GM12878 (cell line): ENCODE measurements at regions not wholly inside any gene's neighbourhood (a gene's known extent, or its start where the extent isn't known, plus 50 kb on each side); places are given as distances from the start of the nearest gene placed in this dataset.

Experiments
- ATAC-seq: fragments of 200-7000 bp; cut with Tn5 transposase; 3 replicates; pipeline ENCODE4 v1.9.1; 2020; ENCODE audit warnings: mild to moderate bottlenecking, moderate library complexity
- BruUV-seq: library from RNA; stranded (reverse); fragments of 400-500 nt; replicated peaks from 2 replicates; lab custom pipeline; 2021; lab: Mats Ljungman, UMichigan
- CTCF ChIA-PET: fragments of 300-600 bp; sonication (Branson Sonifier 250); formaldehyde crosslinking; extraction: SDS; loops from one replicate; lab custom pipeline; 2021; ENCODE audit warnings: inconsistent platforms; lab: Yijun Ruan, JAX
- POLR2A ChIA-PET: fragments of 350-600 bp; formaldehyde crosslinking; extraction: SDS; loops from one replicate; lab custom pipeline; 2021; ENCODE audit warnings: inconsistent platforms; lab: Charles Lee
- RAD21 ChIA-PET: fragments of 300-600 bp; sonication (Branson Sonifier 250); formaldehyde crosslinking; loops from one replicate; lab custom pipeline; 2023; ENCODE audit warnings: antibody characterized with exemption; ENCODE audit not compliant: unreplicated experiment; lab: Charles Lee
- SMC1A ChIA-PET: fragments of 300-600 bp; sonication (Branson Sonifier 250); formaldehyde crosslinking; loops from one replicate; lab custom pipeline; 2023; ENCODE audit not compliant: unreplicated experiment, uncharacterized antibody; lab: Charles Lee
- DNase-seq: peaks from one replicate; pipeline ENCODE4 v3.0.0-alpha.2; 2011; ENCODE audit warnings: low read depth, low spot score
- FAIRE-seq: peaks from 3 replicates; lab custom pipeline; 2011; peaks lifted over from hg19 to GRCh38; lab: Jason Lieb, UNC
- H2AFZ ChIP-seq: 2 replicates; pipeline ENCODE4 v1.6.0; 2011; ENCODE audit warnings: low read depth, low read length, control low read depth; ENCODE audit not compliant: control insufficient read depth
- H3K27ac ChIP-seq: 2 replicates; pipeline ENCODE4 v1.5.1; 2011; ENCODE audit warnings: control low read depth; ENCODE audit not compliant: control insufficient read depth, insufficient read depth
- H3K27me3 ChIP-seq, 2 experiments: replicated peaks in 1 of 2; 2 replicates each; pipeline versions ENCODE4 v1.6.0 to v1.6.1; 2011; ENCODE audit warnings: low read length in 1 of 2; ENCODE audit not compliant: control insufficient read depth in 2 of 2, insufficient read depth in 2 of 2
- H3K36me3 ChIP-seq, 2 experiments: 2 replicates each; pipeline ENCODE4 v1.5.1; 2011; ENCODE audit warnings: low read length in 1 of 2; ENCODE audit not compliant: control insufficient read depth in 2 of 2, insufficient read depth in 2 of 2
- H3K4me1 ChIP-seq: 2 replicates; pipeline ENCODE4 v1.6.1; 2011; ENCODE audit warnings: mild to moderate bottlenecking, low read length, moderate library complexity, mixed read lengths; ENCODE audit not compliant: control insufficient read depth, insufficient read depth
- H3K4me2 ChIP-seq: 2 replicates; pipeline ENCODE4 v1.6.0; 2011; ENCODE audit warnings: control low read depth; ENCODE audit not compliant: control insufficient read depth, insufficient read depth
- H3K4me3 ChIP-seq: fragments of 200-600 bp; sonication (generic); 2 replicates; pipeline ENCODE4 v1.5.1; 2016
- H3K79me2 ChIP-seq: 2 replicates; pipeline ENCODE4 v1.6.0; 2011; ENCODE audit warnings: low read length; ENCODE audit not compliant: control insufficient read depth, insufficient read depth
- H3K9ac ChIP-seq: 2 replicates; pipeline ENCODE4 v1.8.0; 2011; ENCODE audit warnings: low read length, control low read depth, mixed read lengths; ENCODE audit not compliant: control insufficient read depth, insufficient read depth
- H3K9me3 ChIP-seq: replicated peaks from 3 replicates; pipeline ENCODE4 v1.5.1; 2011; ENCODE audit warnings: mild to moderate bottlenecking, low read length; ENCODE audit not compliant: control insufficient read depth, insufficient read depth
- H4K20me1 ChIP-seq: 2 replicates; pipeline ENCODE4 v1.6.0; 2011; ENCODE audit not compliant: control insufficient read depth, insufficient read depth
- EGR1 ChIP-seq, 2 experiments: IDR thresholded peaks; 1 replicate in 1 of 2; 2 replicates in 1 of 2; pipeline ENCODE4 v1.6.1; 2011 to 2012; ENCODE audit warnings: low read depth in 2 of 2, low read length in 2 of 2, borderline replicate concordance in 1 of 2, mild to moderate bottlenecking in 1 of 2, moderate library complexity in 1 of 2
- GABPA ChIP-seq: IDR thresholded peaks from 2 replicates; pipeline ENCODE4 v1.6.1; 2014; ENCODE audit warnings: antibody characterized with exemption, low read depth, mild to moderate bottlenecking, inconsistent platforms
- KDM1A ChIP-seq: fragments of 200-600 bp; sonication (generic); IDR thresholded peaks from 2 replicates; pipeline ENCODE4 v1.6.1; 2016; ENCODE audit warnings: borderline replicate concordance
- SMAD1 ChIP-seq: fragments of 450-650 bp; IDR thresholded peaks from 2 replicates; pipeline ENCODE4 v1.6.1; 2018; ENCODE audit warnings: mild to moderate bottlenecking, low read depth; ENCODE audit not compliant: partially characterized antibody
- WGBS: methylation state at CpG from one replicate; pipeline ENCODE4 v1.1.6; 2016; ENCODE audit warnings: low lambda C conversion rate; ENCODE audit not compliant: insufficient replicate concordance, insufficient coverage; ENCODE audit errors: missing lambda C conversion rate; 5-methylcytosine and 5-hydroxymethylcytosine counted together
- in situ Hi-C: fragments of 300-500 bp; cut with MboI; formaldehyde crosslinking; loops from 9 replicates; pipeline ENCODE4 v1.14.3; 2018; ENCODE audit warnings: mixed read lengths
- intact Hi-C: fragments of 100-400 bp; cut with micrococcal nuclease; formaldehyde crosslinking; loops from one replicate; pipeline ENCODE4 v1.14.2; 2022; ENCODE audit not compliant: unreplicated experiment
- TF ChIP-seq, protein P1 (sequence below): IDR thresholded peaks from 2 replicates; pipeline ENCODE4 v1.6.1; 2011; ENCODE audit warnings: mild to moderate bottlenecking, low read depth, low read length, moderate library complexity; ENCODE audit not compliant: insufficient replicate concordance
- TF ChIP-seq, protein P2 (sequence below): IDR thresholded peaks from 2 replicates; pipeline ENCODE4 v1.6.1; 2012; ENCODE audit warnings: low read depth, low read length, improper control_type of control experiment
- TF ChIP-seq, protein P3 (sequence below), 3 experiments: IDR thresholded peaks in 2 of 3; conservative IDR thresholded peaks in 1 of 3; 2 replicates each; pipeline ENCODE4 v1.5.1; 2011; ENCODE audit warnings: low read depth in 3 of 3, low read length in 3 of 3, mild to moderate bottlenecking in 3 of 3, control low read depth in 2 of 3, moderate library complexity in 2 of 3, inconsistent platforms in 1 of 3, mixed read lengths in 1 of 3; ENCODE audit not compliant: control insufficient read depth in 2 of 3, insufficient read depth in 1 of 3; ENCODE audit errors: extremely low read depth in 1 of 3

DNA sequence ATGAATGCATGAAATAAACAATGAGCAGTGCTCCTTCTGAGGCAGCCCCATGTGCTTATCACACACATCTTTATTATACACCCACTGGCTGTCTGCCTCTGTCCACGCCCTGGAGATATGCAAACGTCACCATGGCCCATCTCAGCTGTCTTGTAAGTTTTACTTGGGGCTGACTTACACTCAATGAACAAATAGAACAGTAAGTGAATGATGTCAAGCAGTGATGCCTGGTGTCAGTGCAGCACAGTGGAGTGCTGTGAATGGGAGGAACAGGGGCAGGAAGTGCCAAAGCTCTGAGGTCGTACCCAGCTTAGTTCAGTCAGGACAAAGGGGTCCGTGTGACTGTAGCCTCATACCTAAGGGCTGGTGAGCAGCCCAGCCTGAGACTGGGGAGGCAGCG is 659.5 kb upstream of the HS6ST1 start:
- RAD21 ChIA-PET, result no interaction called here
- Histone ChIP-seq H3K79me2 (no peaks in the 10 kb centered on the region), H2AFZ (no peak overlapping the region), H3K4me2 (no peak overlapping the region), H3K27ac (no peak overlapping the region), H3K9me3 (no peaks in the 10 kb centered on the region), H3K36me3 (no peaks in the 10 kb centered on the region), H3K4me3 (no peak overlapping the region), H4K20me1 (no peaks in the 10 kb centered on the region; the same call in 1 of the 2 replicates), H3K4me1 (no peaks in the 10 kb centered on the region), H3K27me3 (no peaks in the 10 kb centered on the region), H3K9ac (no peak overlapping the region)
- CTCF ChIA-PET, result no interaction called here
- FAIRE-seq, result no peak
- no peak for DNase-seq
- intact Hi-C loops, result no loop called here
- ATAC-seq, result no peak
- BruUV-seq, result no TSS peak
- WGBS, result 2% methylated on average over 5 of the region's 5 CpGs
- POLR2A ChIA-PET, result no interaction called here
- SMC1A ChIA-PET, result no interaction called here
- TF ChIP-seq EGR1 (IDR thresholded peaks at IDR 0.05; ENCODE audit: borderline replicate concordance in 1 of 2, low read depth in 2 of 2, low read length in 2 of 2) (no peak), GABPA (no peak), KDM1A (no peak), SMAD1 (no peak)
- TF ChIP-seq, protein P1, sequence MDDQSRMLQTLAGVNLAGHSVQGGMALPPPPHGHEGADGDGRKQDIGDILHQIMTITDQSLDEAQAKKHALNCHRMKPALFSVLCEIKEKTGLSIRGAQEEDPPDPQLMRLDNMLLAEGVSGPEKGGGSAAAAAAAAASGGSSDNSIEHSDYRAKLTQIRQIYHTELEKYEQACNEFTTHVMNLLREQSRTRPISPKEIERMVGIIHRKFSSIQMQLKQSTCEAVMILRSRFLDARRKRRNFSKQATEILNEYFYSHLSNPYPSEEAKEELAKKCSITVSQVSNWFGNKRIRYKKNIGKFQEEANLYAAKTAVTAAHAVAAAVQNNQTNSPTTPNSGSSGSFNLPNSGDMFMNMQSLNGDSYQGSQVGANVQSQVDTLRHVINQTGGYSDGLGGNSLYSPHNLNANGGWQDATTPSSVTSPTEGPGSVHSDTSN, result no peak
- TF ChIP-seq, protein P2, sequence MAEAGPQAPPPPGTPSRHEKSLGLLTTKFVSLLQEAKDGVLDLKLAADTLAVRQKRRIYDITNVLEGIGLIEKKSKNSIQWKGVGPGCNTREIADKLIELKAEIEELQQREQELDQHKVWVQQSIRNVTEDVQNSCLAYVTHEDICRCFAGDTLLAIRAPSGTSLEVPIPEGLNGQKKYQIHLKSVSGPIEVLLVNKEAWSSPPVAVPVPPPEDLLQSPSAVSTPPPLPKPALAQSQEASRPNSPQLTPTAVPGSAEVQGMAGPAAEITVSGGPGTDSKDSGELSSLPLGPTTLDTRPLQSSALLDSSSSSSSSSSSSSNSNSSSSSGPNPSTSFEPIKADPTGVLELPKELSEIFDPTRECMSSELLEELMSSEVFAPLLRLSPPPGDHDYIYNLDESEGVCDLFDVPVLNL, result no peak
- TF ChIP-seq, protein P3, sequence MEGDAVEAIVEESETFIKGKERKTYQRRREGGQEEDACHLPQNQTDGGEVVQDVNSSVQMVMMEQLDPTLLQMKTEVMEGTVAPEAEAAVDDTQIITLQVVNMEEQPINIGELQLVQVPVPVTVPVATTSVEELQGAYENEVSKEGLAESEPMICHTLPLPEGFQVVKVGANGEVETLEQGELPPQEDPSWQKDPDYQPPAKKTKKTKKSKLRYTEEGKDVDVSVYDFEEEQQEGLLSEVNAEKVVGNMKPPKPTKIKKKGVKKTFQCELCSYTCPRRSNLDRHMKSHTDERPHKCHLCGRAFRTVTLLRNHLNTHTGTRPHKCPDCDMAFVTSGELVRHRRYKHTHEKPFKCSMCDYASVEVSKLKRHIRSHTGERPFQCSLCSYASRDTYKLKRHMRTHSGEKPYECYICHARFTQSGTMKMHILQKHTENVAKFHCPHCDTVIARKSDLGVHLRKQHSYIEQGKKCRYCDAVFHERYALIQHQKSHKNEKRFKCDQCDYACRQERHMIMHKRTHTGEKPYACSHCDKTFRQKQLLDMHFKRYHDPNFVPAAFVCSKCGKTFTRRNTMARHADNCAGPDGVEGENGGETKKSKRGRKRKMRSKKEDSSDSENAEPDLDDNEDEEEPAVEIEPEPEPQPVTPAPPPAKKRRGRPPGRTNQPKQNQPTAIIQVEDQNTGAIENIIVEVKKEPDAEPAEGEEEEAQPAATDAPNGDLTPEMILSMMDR (IDR thresholded peaks at IDR 0.05 in 2 of 3, conservative IDR thresholded peaks at IDR 0.05 in 1 of 3; ENCODE audit: control insufficient read depth in 2 of 3, extremely low read depth in 1 of 3, insufficient read depth in 1 of 3, low read depth in 3 of 3, low read length in 3 of 3), result no peak
- in situ Hi-C loops, result no loop called here
